ENCODE measurements at regions not wholly inside any gene's neighbourhood (a gene's known extent, or its start where the extent isn't known, plus 50 kb on each side); places are given as distances from the start of the nearest gene placed in this dataset.

- TF ChIP-seq TCF7L2 (IDR thresholded peaks at IDR 0.05; ENCODE audit: borderline replicate concordance, extremely low read depth, insufficient read depth, insufficient read length) (no peak), FOSL1 (IDR thresholded peaks at IDR 0.05; ENCODE audit: low read depth) (no peak), EZH2 (IDR thresholded peaks at IDR 0.05) (no peak), YY1 (IDR thresholded peaks at IDR 0.05; ENCODE audit: extremely low read depth, insufficient replicate concordance, low read depth, low read length) (no peak), POLR2A (IDR thresholded peaks at IDR 0.05; ENCODE audit: borderline replicate concordance, extremely low read depth, insufficient read depth, insufficient read length) (no peak), POLR2AphosphoS5 (IDR thresholded peaks at IDR 0.05; ENCODE audit: low read depth, low read length) (no peak), CBX3 (IDR thresholded peaks at IDR 0.05; ENCODE audit: low read depth) (no peak), RAD21 (IDR thresholded peaks at IDR 0.05; ENCODE audit: low read depth) (no peak), CEBPB (IDR thresholded peaks at IDR 0.05; ENCODE audit: low read depth) (no peak), ATF3 (IDR thresholded peaks at IDR 0.05) (no peak), ELF1 (IDR thresholded peaks at IDR 0.05; ENCODE audit: borderline replicate concordance, low read depth) (no peak), JUND (IDR thresholded peaks at IDR 0.05) (no peak)
- TF ChIP-seq, protein P1, sequence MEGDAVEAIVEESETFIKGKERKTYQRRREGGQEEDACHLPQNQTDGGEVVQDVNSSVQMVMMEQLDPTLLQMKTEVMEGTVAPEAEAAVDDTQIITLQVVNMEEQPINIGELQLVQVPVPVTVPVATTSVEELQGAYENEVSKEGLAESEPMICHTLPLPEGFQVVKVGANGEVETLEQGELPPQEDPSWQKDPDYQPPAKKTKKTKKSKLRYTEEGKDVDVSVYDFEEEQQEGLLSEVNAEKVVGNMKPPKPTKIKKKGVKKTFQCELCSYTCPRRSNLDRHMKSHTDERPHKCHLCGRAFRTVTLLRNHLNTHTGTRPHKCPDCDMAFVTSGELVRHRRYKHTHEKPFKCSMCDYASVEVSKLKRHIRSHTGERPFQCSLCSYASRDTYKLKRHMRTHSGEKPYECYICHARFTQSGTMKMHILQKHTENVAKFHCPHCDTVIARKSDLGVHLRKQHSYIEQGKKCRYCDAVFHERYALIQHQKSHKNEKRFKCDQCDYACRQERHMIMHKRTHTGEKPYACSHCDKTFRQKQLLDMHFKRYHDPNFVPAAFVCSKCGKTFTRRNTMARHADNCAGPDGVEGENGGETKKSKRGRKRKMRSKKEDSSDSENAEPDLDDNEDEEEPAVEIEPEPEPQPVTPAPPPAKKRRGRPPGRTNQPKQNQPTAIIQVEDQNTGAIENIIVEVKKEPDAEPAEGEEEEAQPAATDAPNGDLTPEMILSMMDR (IDR thresholded peaks at IDR 0.05 in 2 of 3, conservative IDR thresholded peaks at IDR 0.05 in 1 of 3; ENCODE audit: borderline replicate concordance in 1 of 3, insufficient read depth in 1 of 3, low read depth in 2 of 3, low read length in 2 of 3), result no peak
- TF ChIP-seq, protein P2, sequence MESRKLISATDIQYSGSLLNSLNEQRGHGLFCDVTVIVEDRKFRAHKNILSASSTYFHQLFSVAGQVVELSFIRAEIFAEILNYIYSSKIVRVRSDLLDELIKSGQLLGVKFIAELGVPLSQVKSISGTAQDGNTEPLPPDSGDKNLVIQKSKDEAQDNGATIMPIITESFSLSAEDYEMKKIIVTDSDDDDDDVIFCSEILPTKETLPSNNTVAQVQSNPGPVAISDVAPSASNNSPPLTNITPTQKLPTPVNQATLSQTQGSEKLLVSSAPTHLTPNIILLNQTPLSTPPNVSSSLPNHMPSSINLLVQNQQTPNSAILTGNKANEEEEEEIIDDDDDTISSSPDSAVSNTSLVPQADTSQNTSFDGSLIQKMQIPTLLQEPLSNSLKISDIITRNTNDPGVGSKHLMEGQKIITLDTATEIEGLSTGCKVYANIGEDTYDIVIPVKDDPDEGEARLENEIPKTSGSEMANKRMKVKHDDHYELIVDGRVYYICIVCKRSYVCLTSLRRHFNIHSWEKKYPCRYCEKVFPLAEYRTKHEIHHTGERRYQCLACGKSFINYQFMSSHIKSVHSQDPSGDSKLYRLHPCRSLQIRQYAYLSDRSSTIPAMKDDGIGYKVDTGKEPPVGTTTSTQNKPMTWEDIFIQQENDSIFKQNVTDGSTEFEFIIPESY (IDR thresholded peaks at IDR 0.05; ENCODE audit: extremely low read depth, insufficient replicate concordance, low read length), result no peak
Measured at GRCh38 chr3:54033761-54034160, 88.6 kb upstream of the CACNA2D3 start.
